Stimulated activated CD8-positive, alpha-beta memory T cell treated with anti-CD3 and anti-CD28 coated beads, Interleukin-4, amount 100 ng/mL, for 48 hours (primary cell): ENCODE measurements at regions not wholly inside any gene's neighbourhood (a gene's known extent, or its start where the extent isn't known, plus 50 kb on each side); places are given as distances from the start of the nearest gene placed in this dataset.

ENCODE experiments used
- DNase-seq: peaks from one replicate; pipeline ENCODE4 v3.0.0-alpha.2; 2020

GRCh38 chr3:118412503-118412902 is 622.1 kb downstream of the IGSF11 start:
- no peak for DNase-seq

- DNase-seq = no peak
These were observed 609.3 kb downstream of the IGSF11 start for GRCh38 chr3:118425272-118425837.

- no peak for DNase-seq
These were observed 600.8 kb downstream of the IGSF11 start for GRCh38 chr3:118433825-118434224.

- no peak for DNase-seq
These were observed 598.7 kb downstream of the IGSF11 start for GRCh38 chr3:118435851-118436350.

- DNase-seq = no peak
These were observed 597.9 kb downstream of the IGSF11 start for GRCh38 chr3:118436697-118437262.

GRCh38 chr3:118445036-118445435 is 589.6 kb downstream of the IGSF11 start:
- DNase-seq = no peak

GRCh38 chr3:118447339-118447738 is 587.3 kb downstream of the IGSF11 start:
- DNase-seq = no peak

GRCh38 chr3:118466795-118467330 is 567.8 kb downstream of the IGSF11 start:
- DNase-seq = no peak

GRCh38 chr3:118468801-118469200 is 565.8 kb downstream of the IGSF11 start:
- DNase-seq = no peak

GRCh38 chr3:118472586-118472985 is 562.1 kb downstream of the IGSF11 start:
- DNase-seq = no peak

GRCh38 chr3:118473343-118473742 is 561.3 kb downstream of the IGSF11 start:
- no peak for DNase-seq

GRCh38 chr3:118476885-118477618 is 557.6 kb downstream of the IGSF11 start:
- DNase-seq = no peak

- no peak for DNase-seq
These were observed 556.9 kb downstream of the IGSF11 start for GRCh38 chr3:118477768-118478167.

- no peak for DNase-seq
These were observed 555.9 kb downstream of the IGSF11 start for GRCh38 chr3:118478706-118479276.

GRCh38 chr3:118479376-118479775 is 555.3 kb downstream of the IGSF11 start:
- no peak for DNase-seq

- DNase-seq = no peak
These were observed 554.4 kb downstream of the IGSF11 start for GRCh38 chr3:118480101-118480860.

GRCh38 chr3:118485693-118486092 is 549.0 kb downstream of the IGSF11 start:
- DNase-seq = no peak

GRCh38 chr3:118487734-118488133 is 546.9 kb downstream of the IGSF11 start:
- no peak for DNase-seq

- DNase-seq = no peak
These were observed 545.9 kb downstream of the IGSF11 start for GRCh38 chr3:118488732-118489131.

- DNase-seq = no peak
These were observed 539.4 kb downstream of the IGSF11 start for GRCh38 chr3:118495206-118495605.

- DNase-seq = no peak
These were observed 537.4 kb downstream of the IGSF11 start for GRCh38 chr3:118497274-118497673.

- no peak for DNase-seq
These were observed 533.5 kb downstream of the IGSF11 start for GRCh38 chr3:118501152-118501551.

GRCh38 chr3:118504906-118505305 is 529.7 kb downstream of the IGSF11 start:
- DNase-seq = no peak
